Effector CD4-positive, alpha-beta T cell (primary cell): ENCODE measurements at regions not wholly inside any gene's neighbourhood (a gene's known extent, or its start where the extent isn't known, plus 50 kb on each side); places are given as distances from the start of the nearest gene placed in this dataset.

Experiments
- DNase-seq: peaks from one replicate; pipeline ENCODE4 v3.0.0-alpha.2; 2020

- no peak for DNase-seq
Observed at GRCh38 chr6:44062771-44063560, 64.3 kb downstream of the MRPL14 start.

- DNase-seq, result no peak
Observed at GRCh38 chr6:44062105-44062770, 65.0 kb downstream of the MRPL14 start.

- no peak for DNase-seq
Observed at GRCh38 chr6:44061375-44062104, 65.7 kb downstream of the MRPL14 start.

GRCh38 chr6:44060612-44061374 lies 66.5 kb downstream of the MRPL14 start:
- no peak for DNase-seq

GRCh38 chr6:44059359-44060346 lies 67.6 kb downstream of the MRPL14 start:
- no peak for DNase-seq

- no peak for DNase-seq
Observed at GRCh38 chr6:44058617-44059358, 68.5 kb downstream of the MRPL14 start.

- DNase-seq, result no peak
Observed at GRCh38 chr6:44057931-44058616, 69.2 kb downstream of the MRPL14 start.

GRCh38 chr6:44057238-44057930 lies 69.9 kb downstream of the MRPL14 start:
- DNase-seq, result no peak

GRCh38 chr6:44056392-44057237 lies 70.6 kb downstream of the MRPL14 start:
- DNase-seq, result no peak

- no peak for DNase-seq
Observed at GRCh38 chr6:44054721-44055559, 72.3 kb downstream of the MRPL14 start.

GRCh38 chr6:44053760-44054556 lies 73.3 kb downstream of the MRPL14 start:
- DNase-seq, result no peak

GRCh38 chr6:44053106-44053756 lies 74.0 kb downstream of the MRPL14 start:
- no peak for DNase-seq

- DNase-seq, result no peak
Observed at GRCh38 chr6:44052419-44053023, 74.7 kb downstream of the MRPL14 start.

- DNase-seq, result no peak
Observed at GRCh38 chr6:44051515-44051914, 75.7 kb downstream of the MRPL14 start.

GRCh38 chr6:44050872-44051505 lies 76.3 kb downstream of the MRPL14 start:
- no peak for DNase-seq
